HG02885 (cell line): ENCODE measurements at regions not wholly inside any gene's neighbourhood (a gene's known extent, or its start where the extent isn't known, plus 50 kb on each side); places are given as distances from the start of the nearest gene placed in this dataset.

ENCODE experiments used
- ATAC-seq: cut with Tn5 transposase; IDR thresholded peaks from one replicate; pipeline ENCODE4 v1.9.1; 2021; ENCODE audit warnings: mild to moderate bottlenecking; ENCODE audit not compliant: unreplicated experiment, poor library complexity

DNA sequence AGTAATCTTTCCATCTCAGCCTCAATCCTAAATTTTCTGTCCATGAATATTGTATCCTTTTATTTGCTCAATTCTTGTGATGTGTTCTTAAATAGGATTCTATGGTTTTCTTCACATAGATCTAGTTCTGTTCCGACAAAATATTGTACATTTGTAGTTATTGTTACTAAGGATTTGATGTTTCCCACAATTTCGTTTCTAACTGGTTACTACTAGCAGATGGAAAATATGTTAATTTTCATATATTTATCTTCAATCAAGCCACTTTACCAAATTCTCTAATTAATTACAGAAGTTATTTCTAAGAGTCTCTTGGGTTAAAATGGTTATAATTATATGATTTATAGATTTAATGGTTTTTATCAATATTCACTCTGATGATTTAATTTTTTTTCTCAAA lies 60.3 kb downstream of the SEC61B start:
- no peak for ATAC-seq

DNA sequence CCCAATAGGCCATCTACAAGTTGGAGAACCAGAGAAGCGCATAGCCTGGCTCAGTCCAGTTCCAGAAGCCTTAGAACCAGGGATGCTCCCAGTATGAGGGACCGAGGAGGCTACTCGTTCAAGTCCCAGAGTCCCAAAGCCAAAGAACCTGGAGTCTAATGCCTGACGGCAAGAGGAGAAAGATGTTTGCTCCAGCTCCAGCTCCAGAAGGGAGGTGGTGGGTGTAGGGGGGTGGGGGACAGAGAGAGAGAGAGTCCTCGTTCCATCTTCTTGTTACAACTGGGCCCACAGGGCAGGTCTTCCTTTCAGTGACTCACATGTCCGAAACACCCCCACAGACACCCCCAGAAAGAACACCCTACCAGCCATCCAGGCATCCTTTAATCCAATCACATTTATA lies 63.9 kb downstream of the SEC61B start:
- ATAC-seq = no peak

DNA sequence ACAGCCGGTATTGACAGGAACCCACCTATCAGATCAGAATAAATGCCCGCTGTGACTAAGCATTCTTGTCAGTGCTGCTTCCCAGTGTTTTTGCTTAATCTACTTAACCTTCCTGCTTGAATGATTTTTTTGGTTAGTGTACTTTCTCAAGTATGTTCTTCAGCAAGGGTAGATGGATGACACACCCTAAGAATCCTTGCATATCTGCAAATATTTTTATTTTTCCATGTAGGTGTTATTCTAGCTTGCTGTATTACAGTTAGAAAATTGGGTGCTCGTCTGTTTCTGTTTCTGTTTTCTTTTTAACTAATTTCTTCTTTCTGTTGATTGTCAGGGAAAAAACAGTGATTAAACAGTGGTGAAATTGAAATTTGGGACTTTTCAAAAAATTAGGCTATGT lies 64.5 kb downstream of the SEC61B start:
- ATAC-seq = no peak

DNA sequence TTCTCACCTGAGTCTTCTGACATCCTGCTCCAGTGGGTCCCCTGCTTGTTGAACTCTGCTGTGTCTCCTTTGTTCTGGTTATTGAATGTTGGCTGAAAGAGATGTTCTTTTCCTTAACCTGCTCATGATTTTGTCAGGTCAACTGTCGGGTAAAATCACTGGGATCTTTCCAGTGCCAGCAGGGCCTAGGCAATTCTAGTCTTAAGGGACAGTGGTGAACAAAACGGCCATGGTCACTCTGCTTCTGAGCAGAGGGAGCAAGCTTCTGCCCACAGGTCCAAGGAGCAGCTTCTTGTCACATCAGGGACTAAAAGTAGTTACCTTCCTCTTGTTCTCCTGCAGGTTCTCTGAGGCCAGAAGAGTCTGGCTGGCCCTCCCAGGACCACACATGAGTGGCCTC lies 65.6 kb downstream of the SEC61B start:
- ATAC-seq = no peak

DNA sequence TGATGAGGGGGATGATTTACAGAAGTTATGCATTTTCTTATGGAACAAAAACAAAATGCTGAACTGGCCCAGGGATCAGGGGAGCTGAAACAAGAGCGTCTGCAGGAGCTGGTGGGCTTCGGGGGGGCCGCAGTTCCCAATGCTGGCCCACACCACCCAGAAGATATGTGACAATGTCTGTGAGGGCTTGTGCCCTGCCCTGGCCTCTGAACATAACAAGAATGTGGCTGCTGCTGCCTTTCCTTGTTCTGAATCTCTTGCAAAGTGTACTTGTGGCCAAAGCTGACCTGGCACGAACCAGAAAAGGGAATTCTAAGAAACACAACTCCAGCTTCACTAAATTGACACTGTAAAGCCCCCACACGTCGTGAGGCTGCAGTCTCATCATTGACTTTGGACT lies 66.7 kb downstream of the SEC61B start:
- ATAC-seq = no peak

DNA sequence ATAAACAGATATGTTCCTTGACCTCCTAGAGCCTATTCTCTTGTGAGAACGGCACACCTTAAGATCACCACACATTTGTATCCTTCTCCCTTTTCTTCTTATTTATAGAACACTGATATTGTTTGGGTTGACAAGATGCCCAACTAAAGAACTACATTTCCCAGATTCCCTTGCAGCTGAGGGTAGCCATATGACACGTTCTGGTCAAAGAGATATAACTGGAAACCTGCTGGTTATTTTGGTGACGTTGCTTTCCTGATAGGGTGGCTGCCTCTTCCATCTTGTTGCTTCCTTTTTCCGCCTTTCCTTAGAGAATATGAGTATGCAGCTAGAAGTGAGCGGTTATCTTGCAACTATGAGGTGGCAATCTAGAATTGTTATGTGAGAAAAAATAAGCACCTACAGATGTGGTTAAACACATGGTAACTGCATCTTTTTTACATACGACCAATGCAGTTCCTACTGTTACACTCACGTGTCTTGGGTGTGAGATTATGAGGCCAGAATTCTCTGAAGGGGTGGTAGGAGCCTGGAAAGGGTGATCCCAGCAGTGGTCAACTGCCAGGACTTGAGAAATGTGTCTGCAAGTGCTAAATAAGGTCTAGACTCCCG lies 72.9 kb downstream of the SEC61B start:
- no peak for ATAC-seq

DNA sequence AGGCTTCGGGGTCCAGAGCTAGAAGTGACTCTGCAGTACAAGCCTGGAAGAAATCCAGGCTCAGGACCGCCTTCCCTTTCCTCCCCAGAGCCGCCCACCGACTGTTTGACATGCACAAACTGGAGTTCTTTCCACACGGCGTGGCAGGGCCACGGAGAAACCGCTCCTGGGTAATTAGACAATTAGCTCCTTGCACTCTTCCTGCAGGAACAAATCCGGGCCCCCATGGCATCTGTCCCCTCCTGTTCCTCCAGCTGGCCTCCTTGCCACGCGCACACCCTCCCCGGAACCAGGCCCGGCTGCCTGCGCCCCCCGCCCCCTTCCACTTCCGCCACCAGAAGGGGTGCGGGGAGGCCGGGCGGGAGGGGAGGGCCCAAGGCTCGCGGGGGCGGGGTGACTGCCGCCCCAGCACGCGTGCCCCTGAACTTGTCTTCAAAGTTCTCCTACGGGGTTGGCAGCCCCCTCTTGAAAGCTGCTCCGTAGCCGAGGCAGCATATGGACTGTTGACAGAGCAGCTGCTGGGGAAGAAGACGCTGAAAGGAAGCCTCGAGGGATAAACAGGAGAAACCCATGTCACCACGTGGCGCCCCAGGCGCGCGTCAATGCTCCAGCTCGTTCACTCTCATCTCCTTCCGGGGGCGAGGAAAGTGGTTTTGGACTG lies 74.3 kb downstream of the SEC61B start:
- ATAC-seq = no peak

DNA sequence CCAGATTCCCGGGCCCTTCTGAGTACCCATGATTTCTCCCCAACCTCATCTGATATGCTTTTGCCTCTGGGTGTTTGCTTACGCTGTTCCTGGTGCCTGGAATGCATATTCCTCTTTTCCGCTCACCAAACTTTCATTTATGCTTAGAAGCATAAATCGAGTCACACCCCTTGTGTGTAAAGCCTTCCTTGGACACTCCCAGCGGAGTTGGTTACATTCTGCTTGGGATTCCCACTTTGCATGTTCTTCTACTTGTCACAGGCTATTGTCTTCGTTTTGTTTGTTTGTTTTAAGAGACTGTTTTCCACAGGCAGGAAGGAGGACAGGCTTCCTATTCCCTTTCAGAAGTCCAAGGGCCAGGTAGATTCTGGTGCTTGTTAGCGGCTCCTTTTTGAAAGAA lies 76.5 kb downstream of the SEC61B start:
- ATAC-seq = no peak

DNA sequence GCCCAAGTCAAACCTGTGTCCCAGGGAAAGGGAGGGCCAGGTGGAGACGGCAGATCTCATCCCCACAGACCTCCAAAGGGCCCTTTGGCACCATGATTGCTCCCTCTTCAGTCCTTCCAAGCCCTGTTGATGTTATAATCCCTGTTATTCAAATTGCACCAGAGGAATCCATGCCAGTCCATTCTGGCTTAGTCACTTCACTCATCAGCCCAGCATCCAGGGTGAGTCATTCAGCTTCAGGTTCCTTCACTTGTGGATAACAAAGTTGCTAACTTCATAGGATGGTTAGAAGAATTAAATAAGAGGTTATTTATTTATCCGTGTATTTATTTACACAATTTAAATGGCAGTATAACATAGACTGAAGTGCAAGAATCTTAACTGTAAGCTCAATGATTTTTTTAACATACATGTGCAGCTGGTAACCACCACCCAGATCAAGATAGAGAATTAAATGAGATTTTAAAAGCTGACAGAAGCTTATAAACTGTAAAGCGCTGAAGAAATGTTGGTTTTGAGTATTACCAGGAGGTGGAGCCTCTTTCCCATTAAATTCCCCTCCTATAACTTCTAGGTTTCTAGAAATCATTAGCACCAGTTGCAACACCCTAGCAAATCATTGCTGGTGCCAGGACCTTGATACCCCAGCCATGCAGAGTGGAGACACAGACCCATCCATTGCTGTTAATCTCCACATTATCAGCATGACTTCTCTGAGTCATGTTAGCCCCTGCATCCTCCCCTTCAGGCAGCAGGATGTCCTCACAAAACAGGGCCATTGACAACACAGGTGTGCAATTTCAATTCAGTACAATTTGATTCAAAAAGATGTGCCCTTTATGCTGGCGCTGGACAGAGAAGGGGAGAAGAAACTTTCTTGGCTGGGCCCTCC lies 77.4 kb downstream of the SEC61B start:
- ATAC-seq = no peak

DNA sequence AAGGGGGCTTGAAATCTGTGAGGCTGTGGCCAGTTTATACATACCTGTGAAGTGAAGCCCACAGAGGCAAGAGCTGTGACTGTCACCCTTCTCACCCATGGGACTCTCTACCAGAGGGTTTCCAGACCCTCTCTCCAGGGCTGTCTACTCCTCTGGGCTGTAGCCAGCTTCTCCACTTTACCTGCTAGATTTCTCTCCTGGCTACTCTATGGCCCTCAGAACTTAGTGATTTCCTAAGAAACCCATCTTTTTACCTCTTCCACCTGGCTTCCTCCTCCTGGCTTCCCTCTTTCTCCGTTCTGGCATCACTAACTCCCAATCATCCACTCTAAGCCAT lies 78.0 kb downstream of the SEC61B start:
- no peak for ATAC-seq

DNA sequence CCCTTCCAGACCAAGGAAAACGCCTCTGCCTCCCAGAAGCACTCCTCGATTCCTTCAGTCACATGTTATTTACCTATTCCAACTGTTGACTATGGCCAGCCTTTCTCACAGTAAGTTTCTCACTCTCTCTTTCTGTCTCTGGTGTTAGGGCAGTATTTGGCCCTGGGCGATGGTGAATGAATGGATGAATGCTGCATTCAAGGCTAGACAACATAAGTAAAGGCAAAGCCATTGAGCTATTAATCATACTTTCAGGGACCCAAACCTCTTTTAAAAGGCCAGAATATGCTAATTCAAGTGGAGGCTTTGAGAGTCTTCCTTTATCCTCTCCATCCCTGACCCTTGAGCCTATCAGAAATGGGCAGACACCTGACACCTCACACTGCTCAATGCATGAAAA lies 78.5 kb downstream of the SEC61B start:
- no peak for ATAC-seq

DNA sequence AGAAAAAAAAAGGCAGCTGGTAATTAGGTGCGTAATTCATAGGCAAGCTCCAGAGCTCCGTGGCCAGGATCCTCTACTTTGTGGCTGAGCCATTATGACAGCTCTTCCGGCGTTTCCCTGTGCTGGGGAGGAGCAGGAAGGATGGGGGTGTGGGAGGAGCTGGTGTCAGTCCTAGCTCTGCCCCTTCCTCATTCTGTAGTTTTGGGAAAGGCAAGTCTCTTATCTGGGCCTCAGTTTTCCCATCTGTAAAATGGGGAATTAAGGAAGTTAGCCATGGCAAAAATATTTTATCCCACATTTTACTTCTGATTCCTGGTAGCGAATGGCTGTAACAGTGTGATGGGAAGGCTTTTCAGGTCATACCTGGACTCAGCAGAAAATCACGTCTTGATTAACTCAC lies 81.1 kb downstream of the SEC61B start:
- ATAC-seq = no peak

DNA sequence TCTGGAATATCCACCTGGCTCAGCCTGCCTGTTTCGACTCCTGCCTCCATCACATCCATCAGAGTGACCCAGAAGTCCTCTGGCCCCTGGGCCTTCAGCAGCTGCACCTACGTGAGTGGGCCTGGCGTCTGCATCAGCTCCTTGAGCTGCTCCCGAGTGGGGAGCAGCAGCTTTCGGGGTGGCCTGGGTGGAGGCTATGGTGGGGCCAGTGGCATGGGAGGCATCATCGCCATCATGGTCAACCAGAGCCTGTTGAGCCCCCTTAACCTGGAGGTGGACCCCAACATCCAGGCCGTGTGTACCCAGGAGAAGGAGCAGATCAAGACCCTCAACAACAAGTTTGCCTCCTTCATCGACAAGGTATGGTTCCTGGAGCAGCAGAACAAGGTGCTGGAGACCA lies 83.0 kb downstream of the SEC61B start:
- ATAC-seq = no peak

DNA sequence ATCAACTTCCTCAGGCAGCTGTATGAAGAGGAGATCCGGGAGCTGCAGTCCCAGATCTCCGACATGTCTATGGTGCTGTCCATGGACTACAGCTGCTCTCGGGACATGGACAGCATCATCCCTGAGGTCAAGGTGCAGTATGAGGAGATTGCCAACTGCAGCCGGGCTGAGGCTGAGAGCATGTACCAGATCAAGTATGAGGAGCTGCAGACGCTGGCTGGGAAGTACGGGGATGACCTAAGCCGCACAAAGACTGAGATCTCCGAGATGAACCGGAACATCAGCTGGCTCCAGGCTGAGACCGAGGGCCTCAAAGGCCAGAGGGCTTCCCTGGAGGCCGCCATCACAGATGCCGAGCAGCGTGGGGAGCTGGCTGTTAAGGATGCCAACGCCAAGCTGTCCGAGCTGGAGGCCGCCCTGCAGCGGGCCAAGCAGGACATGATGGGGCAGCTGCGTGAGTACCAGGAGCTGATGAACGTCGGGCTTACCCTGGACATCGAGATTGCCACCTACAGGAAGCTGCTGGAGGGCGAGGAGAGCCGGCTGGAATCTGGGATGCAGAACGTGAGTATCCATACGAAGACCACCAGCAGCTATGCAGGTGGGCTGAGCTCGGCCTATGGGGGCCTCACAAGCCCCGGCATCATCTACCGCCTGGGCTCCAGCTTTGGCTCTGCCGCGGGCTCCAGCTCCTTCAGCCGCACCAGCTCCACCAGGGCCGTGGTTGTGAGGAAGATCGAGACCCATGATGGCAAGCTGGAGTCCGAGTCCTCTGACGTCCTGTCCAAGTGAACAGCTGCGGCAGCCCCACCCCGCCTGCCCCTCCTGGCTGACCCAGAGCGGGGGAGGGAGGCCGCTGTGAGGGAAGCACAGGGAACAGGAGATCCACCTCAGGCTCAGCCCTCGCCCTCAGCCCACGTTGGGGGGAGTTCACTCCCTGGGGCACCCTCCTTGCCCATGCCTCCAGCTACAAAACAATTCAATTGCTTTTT lies 84.0 kb downstream of the SEC61B start:
- ATAC-seq = no peak

DNA sequence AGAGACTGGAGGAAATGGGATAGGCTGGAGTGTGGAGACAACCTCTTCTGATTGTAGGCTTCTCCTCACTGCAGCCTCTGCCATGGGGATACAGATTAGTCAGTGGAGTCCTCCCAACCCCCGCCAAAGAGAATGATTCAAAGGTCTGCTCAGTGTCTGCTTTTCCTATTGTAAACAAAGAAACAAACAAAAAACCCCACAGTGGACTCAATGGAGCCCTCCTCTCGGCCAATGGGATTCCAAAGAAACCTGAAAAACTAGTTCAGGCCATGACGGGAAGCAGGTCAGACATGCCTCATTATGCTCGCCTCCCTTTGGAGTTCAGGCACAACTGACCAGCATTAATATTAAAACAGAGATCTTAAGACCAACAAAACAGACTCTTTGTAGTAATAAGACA lies 85.8 kb downstream of the SEC61B start:
- ATAC-seq = no peak

DNA sequence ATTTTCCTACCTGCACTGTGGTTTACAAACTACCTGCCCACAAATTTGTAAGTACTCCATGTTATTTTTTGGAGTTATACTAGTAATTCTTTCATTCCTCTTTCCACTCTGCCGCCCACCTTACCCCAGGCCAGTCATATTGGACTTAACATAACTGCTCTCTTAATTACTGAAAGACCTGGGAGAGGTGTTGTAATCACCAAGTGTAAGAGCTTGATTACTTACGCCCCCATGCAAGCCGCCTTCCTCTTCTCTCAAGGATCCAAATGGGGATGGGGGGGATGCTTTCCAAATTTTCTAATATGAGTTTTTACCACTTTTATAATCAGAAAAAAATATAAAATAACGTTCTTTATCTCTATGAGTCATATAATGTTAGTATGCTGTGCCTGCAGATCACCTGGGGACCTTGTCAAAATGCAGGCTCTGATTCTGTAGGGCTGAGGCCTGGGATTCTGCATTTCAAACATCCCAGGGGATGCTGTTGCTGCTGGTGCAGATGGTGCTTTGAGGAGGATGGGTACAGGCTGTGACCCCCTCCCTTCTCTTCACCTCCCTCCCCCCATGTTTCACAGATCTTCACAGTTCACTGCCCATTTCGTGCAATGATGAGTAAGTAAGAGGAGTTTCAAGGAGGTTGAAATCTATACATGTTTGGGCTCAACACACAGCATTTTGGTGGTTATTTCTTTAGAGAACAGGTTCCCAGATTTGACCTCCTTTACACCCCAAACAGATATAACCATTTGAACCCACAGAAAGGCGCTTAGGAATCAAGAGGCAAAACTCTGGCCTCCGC lies 87.3 kb downstream of the SEC61B start:
- no peak for ATAC-seq

DNA sequence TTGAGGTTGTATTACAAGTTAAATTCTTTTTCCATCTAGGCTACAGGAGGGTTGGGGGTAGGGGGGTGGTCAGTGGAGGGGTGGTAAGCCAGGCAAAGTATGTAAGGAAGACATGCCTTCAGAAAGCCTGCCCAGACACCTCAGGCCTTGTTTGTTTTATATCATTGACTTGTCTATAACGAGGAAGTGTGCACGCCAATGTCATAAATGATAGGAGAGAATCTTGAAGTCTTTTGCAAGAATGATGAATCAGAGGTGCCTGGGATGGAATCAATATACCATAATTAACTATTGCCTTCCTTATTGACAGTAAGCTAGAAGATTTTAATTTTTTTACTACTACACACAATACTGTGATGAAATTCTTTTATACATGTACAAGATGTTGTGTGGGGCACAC lies 90.7 kb downstream of the SEC61B start:
- ATAC-seq = no peak

DNA sequence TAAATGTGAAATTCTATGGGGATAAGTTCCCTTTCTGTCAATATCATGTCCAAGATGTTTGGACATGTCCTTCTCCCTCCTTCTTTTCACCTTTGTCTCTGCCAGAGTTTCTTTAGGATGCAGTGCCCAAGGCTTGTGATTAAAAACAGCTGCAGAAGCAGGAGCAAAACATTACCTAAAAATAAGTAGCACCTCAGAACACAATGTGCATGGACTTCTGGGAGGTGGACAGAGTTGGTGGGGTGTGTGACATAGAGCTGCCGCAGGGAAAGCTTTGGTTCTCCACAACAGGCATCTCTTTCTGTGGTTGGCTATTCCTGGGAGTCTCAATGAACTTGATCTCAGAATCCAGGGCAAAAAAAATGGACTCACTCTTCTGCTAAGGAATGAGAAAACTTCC lies 97.0 kb downstream of the SEC61B start:
- ATAC-seq = no peak

DNA sequence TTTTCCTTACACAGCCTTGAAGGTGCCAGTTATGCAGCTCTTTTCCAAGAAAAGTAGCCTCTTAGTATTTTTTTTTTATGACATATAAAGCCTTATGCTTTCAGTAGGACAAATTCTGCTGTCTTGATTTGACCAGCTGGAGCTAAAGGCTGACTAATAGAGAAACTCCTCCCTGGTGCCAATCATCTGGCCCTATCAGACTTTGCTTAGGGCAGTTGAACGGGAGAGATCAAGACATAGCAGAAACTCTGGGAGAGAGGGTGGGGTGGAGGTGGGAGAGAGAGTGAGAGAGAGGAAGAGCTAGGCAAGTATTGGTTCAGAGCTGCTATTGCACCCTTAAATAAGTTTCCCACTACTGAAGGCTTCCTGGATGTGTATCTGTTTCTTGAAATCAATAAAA lies 100.2 kb downstream of the SEC61B start:
- ATAC-seq = no peak
